Posterior cingulate gyrus (tissue), 11 donors: ENCODE measurements at regions not wholly inside any gene's neighbourhood (a gene's known extent, or its start where the extent isn't known, plus 50 kb on each side); places are given as distances from the start of the nearest gene placed in this dataset.
"Not testable (repeated sequence)": the region's sequence is repeated elsewhere in the genome, so short reads cannot be mapped to it uniquely, and the experiment has no call there.

Experiments used
- DNase-seq, 10 donors: peaks; one replicate each; pipeline versions ENCODE4 v3.0.0 to v3.0.0-alpha.2; 2020 to 2021; ENCODE audit warnings: mixed read lengths in 3 of 10
- intact Hi-C: fragments of 100-400 bp; cut with DNase I; formaldehyde crosslinking; loops from one replicate; pipeline ENCODE4 v1.15.1; 2023

DNA sequence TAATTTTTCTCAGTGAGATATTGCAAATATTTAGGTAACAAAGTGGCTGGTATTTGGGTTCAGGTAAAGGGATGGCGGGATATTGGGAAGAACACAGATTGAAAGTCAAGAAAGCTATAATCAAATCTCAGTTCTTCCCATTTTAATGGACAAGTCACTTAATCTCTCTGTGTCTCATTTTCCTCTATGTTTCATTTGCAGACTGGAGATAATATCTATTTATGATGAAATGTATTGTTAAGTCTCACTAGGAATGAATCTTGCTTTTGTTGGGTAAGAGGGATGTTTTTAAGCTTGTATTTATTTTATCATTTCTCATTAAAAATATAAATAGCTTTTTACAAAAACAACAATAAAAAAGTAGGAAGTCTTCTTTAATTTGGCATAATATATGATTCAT is 175.4 kb downstream of the ISL1 start:
- DNase-seq = no peak
- intact Hi-C loops = no loop called here

GRCh38 chr5:51559339-51559738 is 176.1 kb downstream of the ISL1 start:
- DNase-seq = no peak
- intact Hi-C loops = no loop called here

GRCh38 chr5:51559921-51560658 is 176.8 kb downstream of the ISL1 start:
- DNase-seq = no peak
- intact Hi-C loops = no loop called here

- intact Hi-C loops = no loop called here
- DNase-seq = no peak
These were observed 183.7 kb downstream of the ISL1 start for GRCh38 chr5:51566953-51567352.

GRCh38 chr5:51567636-51568035 is 184.4 kb downstream of the ISL1 start:
- DNase-seq = no peak
- intact Hi-C loops = no loop called here

DNA sequence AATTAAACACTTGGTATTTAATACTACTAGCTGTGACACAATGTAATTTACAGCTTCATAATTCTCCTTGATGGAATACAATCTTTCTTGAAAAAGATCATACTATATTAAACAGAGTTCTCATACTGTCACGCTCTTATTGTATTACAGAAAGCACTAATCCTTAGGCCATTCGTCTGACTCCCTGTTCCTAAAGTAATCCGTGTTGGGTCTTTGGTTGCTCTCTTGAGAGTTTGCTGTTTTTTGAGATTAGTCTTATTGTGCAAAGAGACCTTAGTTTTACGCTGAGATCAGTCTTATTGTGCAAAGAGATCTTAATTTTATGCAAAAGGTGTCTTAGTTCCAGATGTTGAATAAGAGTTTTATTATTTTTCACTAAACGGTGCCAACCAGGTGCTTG is 190.6 kb downstream of the ISL1 start:
- DNase-seq = no peak
- intact Hi-C loops = no loop called here

DNA sequence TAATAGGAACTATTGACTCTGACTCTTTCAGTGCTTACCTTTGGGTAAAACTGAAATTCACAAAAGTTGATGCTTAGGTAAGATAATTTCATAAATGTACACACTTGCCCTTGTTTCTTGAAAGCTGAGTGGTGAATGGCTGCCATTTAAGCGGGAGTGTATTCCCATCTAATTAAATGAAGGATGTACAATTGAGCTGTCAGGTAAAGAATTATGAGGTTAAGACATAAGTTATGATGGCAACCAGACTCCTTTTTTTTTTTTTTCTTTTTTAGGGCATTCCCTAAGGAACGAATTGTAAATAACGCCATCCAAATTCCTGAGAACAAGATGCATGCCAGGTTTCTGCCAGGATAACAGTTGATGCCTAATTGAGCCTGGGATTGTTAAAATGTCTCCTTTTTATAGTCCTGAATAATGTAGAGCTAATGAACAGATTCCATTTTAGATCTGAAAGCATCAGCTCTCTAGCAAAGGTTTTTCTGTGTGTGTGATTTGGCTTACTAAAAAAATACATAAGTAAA is 199.7 kb downstream of the ISL1 start:
- intact Hi-C loops = no loop called here

GRCh38 chr5:51598026-51598425 is 214.8 kb downstream of the ISL1 start:
- intact Hi-C loops = no loop called here
- DNase-seq = no peak

More for the DNA sequence above, 199.7 kb downstream of the ISL1 start:
- no peak for DNase-seq

- peak in 1 of 10 donors; percentile 20 for DNase-seq
- intact Hi-C loops = no loop called here
These were observed 216.3 kb downstream of the ISL1 start for GRCh38 chr5:51599587-51599986.

- no peak for DNase-seq
- intact Hi-C loops = no loop called here
These were observed 221.1 kb downstream of the ISL1 start for GRCh38 chr5:51604324-51604723.

DNA sequence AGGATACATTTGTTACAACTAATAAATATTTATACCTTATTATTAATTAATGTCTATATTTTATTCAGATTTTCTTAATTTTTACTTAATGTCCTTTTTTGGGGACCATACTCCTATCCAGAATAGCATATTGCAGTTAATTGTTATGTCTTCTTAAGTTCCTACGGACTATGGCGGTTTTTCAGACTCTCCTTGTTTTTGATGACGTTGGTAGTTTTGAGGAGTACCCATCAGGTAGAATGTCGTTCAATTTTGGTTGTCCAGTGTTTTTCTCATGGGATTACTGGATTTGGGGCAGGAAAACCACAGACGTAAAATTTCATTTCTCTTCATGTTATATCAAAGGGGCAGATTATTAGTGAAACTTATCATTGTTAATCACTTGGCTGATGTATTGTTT is 223.7 kb downstream of the ISL1 start:
- DNase-seq = no peak
- intact Hi-C loops = no loop called here

- intact Hi-C loops = no loop called here
- no peak for DNase-seq
These were observed 235.0 kb downstream of the ISL1 start for GRCh38 chr5:51618234-51618633.

GRCh38 chr5:51621156-51621555 is 237.9 kb downstream of the ISL1 start:
- DNase-seq = no peak
- intact Hi-C loops = no loop called here

- no peak for DNase-seq
- intact Hi-C loops = no loop called here
These were observed 239.0 kb downstream of the ISL1 start for GRCh38 chr5:51622161-51622790.

- intact Hi-C loops = no loop called here
- no peak for DNase-seq
These were observed 242.1 kb downstream of the ISL1 start for GRCh38 chr5:51625224-51625968.

DNA sequence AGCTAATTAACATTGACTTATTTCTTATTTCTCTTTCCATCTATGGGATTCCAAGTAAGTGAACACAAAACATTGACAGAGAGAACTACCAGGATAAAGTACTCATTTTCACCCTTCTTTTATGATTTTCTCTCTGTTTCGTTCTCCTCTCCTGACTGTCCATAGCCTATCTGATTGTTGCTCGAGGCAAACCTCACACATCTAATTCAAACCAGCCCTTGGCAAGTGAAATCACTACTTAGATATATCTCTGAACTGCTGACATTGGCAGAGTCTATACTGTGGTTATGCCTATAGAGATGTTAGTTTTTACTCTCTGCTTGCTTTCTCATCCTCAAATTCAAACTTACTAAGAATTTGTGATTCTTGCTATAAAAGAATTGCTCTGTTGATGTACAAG is 248.8 kb downstream of the ISL1 start:
- DNase-seq = no peak
- intact Hi-C loops = no loop called here

DNA sequence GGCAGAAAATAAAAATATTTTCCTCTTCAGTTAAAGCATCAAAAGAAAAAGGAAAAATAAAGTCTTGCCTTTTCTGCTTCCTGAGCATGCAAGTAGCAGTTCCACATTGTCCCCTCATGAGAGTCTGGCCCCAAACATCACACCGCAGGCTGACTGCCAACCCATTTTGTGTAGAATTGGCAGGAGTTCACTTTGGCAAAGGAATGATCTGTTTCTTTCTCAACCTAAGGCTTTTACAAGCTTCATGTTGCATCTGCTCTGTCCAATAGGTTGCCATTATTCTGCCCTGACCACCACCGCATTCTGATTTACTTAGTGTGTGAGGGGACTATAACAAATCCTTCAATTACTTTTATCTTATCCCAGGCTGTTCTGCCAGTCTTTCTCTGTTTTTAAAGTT is 249.5 kb downstream of the ISL1 start:
- DNase-seq = peak in 4 of 10 donors; percentile 9 to 44 (median 19)
- intact Hi-C loops = no loop called here

DNA sequence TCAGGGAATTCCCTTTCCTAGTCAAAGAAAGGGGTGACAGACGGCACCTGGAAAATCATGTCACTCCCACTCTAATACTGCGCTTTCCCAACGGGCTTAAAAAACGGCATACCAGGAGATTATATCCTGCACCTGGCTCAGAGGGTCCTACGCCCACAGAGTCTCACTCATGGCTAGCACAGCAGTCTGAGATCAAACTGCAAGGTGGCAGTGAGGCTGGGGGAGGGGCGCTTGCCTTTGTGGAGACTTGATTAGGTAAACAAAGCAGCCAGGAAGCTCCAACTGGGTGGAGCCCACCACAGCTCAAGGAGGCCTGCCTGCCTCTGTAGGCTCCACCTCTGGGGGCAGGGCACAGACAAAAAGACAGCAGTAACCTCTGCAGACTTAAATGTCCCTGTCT is 253.7 kb downstream of the ISL1 start:
- intact Hi-C loops, DNase-seq: not testable (repeated sequence)

- intact Hi-C loops = no loop called here
- no peak for DNase-seq
These were observed 261.7 kb downstream of the ISL1 start for GRCh38 chr5:51644976-51645375.

DNA sequence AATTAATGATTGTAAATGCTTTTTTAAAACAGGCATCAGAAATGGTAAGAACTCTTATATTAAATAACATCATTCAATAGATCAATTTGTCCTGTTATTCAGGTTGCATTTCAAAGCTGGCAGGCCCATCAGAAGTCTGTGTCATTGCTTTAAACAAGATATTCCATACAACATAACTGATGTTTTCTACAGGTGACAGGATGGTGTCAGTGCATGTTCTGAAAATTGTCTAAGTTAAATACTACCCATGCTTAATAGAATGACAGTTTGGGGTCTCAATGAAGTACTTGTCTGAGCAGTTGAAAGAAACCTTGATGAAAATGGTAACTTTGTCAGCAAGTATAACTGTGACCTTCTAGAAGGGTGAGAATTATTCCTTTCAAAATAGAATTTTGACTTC is 263.2 kb downstream of the ISL1 start:
- intact Hi-C loops = no loop called here
- DNase-seq = no peak

GRCh38 chr5:51650824-51651223 is 267.6 kb downstream of the ISL1 start:
- DNase-seq = no peak
- intact Hi-C loops = no loop called here
